ENCODE measurements at regions not wholly inside any gene's neighbourhood (a gene's known extent, or its start where the extent isn't known, plus 50 kb on each side); places are given as distances from the start of the nearest gene placed in this dataset.

- no peak for TF ChIP-seq CTCF (IDR thresholded peaks at IDR 0.05)
- TF ChIP-seq POLR2A (IDR thresholded peaks at IDR 0.05): no peak
- no peak for TF ChIP-seq POLR2AphosphoS5 (IDR thresholded peaks at IDR 0.05)
- no peak for TF ChIP-seq EP300 (IDR thresholded peaks at IDR 0.05)
Observed at GRCh38 chr13:99866781-99867180, 104.8 kb downstream of the ZIC5 start.
